Naive thymus-derived CD8-positive, alpha-beta T cell (primary cell): ENCODE measurements at regions not wholly inside any gene's neighbourhood (a gene's known extent, or its start where the extent isn't known, plus 50 kb on each side); places are given as distances from the start of the nearest gene placed in this dataset.

ENCODE experiments used
- ATAC-seq, 2 donors: fragments of 150-1000 bp; cut with Tn5 transposase in 1 of 2; sonication (Bioruptor Pico), chemical (Tn5 transposase) in 1 of 2; 1 replicate in 1 of 2; 2 replicates in 1 of 2; pipeline ENCODE4 v1.10.0; 2021; ENCODE audit warnings: mild to moderate bottlenecking in 2 of 2, moderate library complexity in 2 of 2
- POLR2A ChIA-PET: fragments of 350-600 bp; sonication (Branson Sonifier 250); formaldehyde crosslinking; loops from one replicate; lab custom pipeline; 2021; ENCODE audit warnings: antibody characterized with exemption; lab: Charles Lee
- DNase-seq, 10 donors: peaks; one replicate each; pipeline versions ENCODE4 v3.0.0 to v3.0.0-alpha.2; 2020 to 2022
- H3K27ac Mint-ChIP-seq, 10 donors: one replicate each; pipeline ENCODE4 v1.8.0; 2020 to 2022; ENCODE audit warnings: mild to moderate bottlenecking in 10 of 10, mixed read lengths in 10 of 10, moderate library complexity in 4 of 10, inconsistent platforms in 1 of 10
- H3K27me3 Mint-ChIP-seq, 5 donors: one replicate each; pipeline ENCODE4 v1.8.0; 2021 to 2022; ENCODE audit warnings: mixed read lengths in 5 of 5
- H3K36me3 Mint-ChIP-seq, 3 donors: one replicate each; pipeline ENCODE4 v1.8.0; 2020 to 2022; ENCODE audit warnings: mixed read lengths in 3 of 3, mild to moderate bottlenecking in 2 of 3, inconsistent platforms in 1 of 3
- H3K4me1 Mint-ChIP-seq, 4 donors: one replicate each; pipeline ENCODE4 v1.8.0; 2021 to 2022; ENCODE audit warnings: mixed read lengths in 4 of 4
- H3K4me3 Mint-ChIP-seq, 10 donors: one replicate each; pipeline ENCODE4 v1.8.0; 2020 to 2022; ENCODE audit warnings: mild to moderate bottlenecking in 10 of 10, mixed read lengths in 10 of 10, moderate library complexity in 6 of 10, inconsistent platforms in 1 of 10
- H3K9me3 Mint-ChIP-seq, 9 donors: one replicate each; pipeline ENCODE4 v1.8.0; 2020 to 2022; ENCODE audit warnings: mixed read lengths in 9 of 9, mild to moderate bottlenecking in 3 of 9, inconsistent platforms in 1 of 9, moderate library complexity in 1 of 9

GRCh38 chr2:145812165-145812554, 1292.2 kb upstream of the ZEB2 start:
- Mint-ChIP-seq H3K4me1 (peaks cover 0 to 3% (median 0%) of the 10 kb centered on the region in 4 donors), H3K4me3 (no peak overlapping the region), H3K27ac (no peak overlapping the region), H3K27me3 (peaks cover 0 to 4% (median 0%) of the 10 kb centered on the region in 5 donors), H3K36me3 (no peaks in the 10 kb centered on the region), H3K9me3 (peaks cover 0 to 10% (median 0%) of the 10 kb centered on the region in 9 donors)
- POLR2A ChIA-PET: no interaction called here
- no peak for ATAC-seq
- no peak for DNase-seq

DNA sequence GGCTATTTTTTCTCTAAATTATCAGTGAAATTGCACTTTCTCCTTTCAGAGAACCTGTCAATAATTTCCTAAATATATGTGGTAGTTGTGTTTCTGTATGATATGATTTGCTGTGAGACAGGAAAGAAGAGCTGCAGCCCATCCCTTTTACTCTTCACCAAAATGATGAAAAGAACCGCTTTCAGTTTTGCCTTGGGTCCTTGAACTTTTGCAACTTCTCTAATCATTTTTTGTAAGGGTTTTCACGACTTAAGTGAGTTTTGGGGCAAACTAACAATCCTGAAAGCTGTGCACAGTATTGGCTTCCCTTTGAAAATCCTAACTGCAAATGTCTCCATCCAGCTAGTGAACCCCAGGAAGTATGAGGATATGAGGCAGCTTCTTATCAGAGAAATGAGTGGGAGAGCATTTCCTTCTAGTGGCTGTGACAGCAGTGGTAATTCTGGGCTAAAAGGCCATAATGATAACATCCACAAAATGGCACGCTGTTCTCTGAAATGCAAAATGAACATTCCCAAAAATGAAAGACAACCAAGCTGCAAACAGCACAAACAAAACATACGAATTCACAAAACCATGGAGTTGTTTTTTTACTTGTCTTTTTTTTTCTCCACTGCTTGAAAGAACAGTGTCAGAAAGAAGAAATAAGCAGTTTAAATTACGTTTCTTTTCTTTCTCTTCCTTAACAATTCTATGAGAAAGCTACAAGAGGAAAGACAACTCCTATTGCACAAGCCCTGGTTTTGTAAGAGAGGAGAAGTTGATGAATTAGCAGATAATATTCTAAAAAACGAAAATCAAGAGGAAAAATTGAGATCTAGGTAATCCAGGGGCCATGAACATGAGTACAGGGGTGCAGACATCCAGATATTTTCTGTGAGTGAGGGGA, 1291.6 kb upstream of the ZEB2 start:
- Mint-ChIP-seq H3K27me3 (peaks cover 0 to 4% (median 0%) of the 10 kb centered on the region in 5 donors), H3K4me3 (no peak overlapping the region), H3K4me1 (peaks cover 0 to 3% (median 0%) of the 10 kb centered on the region in 4 donors), H3K36me3 (no peaks in the 10 kb centered on the region), H3K9me3 (peaks cover 0 to 10% (median 0%) of the 10 kb centered on the region in 9 donors), H3K27ac (no peak overlapping the region)
- DNase-seq (no peak), ATAC-seq (no peak)
- POLR2A ChIA-PET: no interaction called here

DNA sequence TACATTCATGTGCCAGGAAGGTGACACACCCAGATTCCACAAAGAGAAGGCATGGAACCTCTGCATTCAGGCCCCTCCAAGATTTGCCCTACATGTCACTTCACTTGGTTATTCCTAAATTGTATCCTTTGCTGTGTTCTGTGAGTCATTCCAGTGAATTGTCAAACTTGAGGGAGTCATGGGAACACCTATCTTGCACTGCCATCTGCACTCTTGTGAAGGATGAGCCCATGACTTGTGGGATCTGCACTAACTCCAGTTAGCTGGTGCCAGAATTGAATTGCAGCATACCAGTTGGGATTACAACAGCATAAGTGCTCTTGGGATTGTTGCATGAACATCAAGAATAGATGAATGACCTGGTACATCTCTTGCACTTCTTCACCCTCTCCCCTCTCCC, 1288.0 kb upstream of the ZEB2 start:
- DNase-seq (no peak), ATAC-seq (no peak)
- H3K4me3 Mint-ChIP-seq: no peak overlapping the region
- no peak overlapping the region for H3K27ac Mint-ChIP-seq
- POLR2A ChIA-PET: no interaction called here
- H3K4me1 Mint-ChIP-seq: peaks cover 0 to 3% (median 0%) of the 10 kb centered on the region in 4 donors
- no peaks in the 10 kb centered on the region for H3K27me3 Mint-ChIP-seq
- no peaks in the 10 kb centered on the region for H3K36me3 Mint-ChIP-seq
- no peaks in the 10 kb centered on the region for H3K9me3 Mint-ChIP-seq

GRCh38 chr2:145807554-145807953, 1287.6 kb upstream of the ZEB2 start:
- Mint-ChIP-seq H3K27me3 (no peaks in the 10 kb centered on the region), H3K27ac (no peak overlapping the region), H3K4me3 (no peak overlapping the region), H3K4me1 (peaks cover 0 to 3% (median 0%) of the 10 kb centered on the region in 4 donors), H3K9me3 (no peaks in the 10 kb centered on the region), H3K36me3 (no peaks in the 10 kb centered on the region)
- POLR2A ChIA-PET: no interaction called here
- DNase-seq (no peak), ATAC-seq (no peak)

GRCh38 chr2:145806546-145806945, 1286.6 kb upstream of the ZEB2 start:
- Mint-ChIP-seq H3K27me3 (no peaks in the 10 kb centered on the region), H3K27ac (no peak overlapping the region), H3K4me3 (no peak overlapping the region), H3K36me3 (no peaks in the 10 kb centered on the region), H3K4me1 (no peaks in the 10 kb centered on the region), H3K9me3 (no peaks in the 10 kb centered on the region)
- DNase-seq: no peak
- no peak for ATAC-seq
- POLR2A ChIA-PET: no interaction called here

- no peaks in the 10 kb centered on the region for H3K4me1 Mint-ChIP-seq
- no peak overlapping the region for H3K4me3 Mint-ChIP-seq
- peaks cover 0 to 2% (median 0%) of the 10 kb centered on the region in 9 donors for H3K9me3 Mint-ChIP-seq
- ATAC-seq (no peak), DNase-seq (no peak)
- H3K36me3 Mint-ChIP-seq: no peaks in the 10 kb centered on the region
- no peak overlapping the region for H3K27ac Mint-ChIP-seq
- POLR2A ChIA-PET: no interaction called here
- no peaks in the 10 kb centered on the region for H3K27me3 Mint-ChIP-seq
Observed at GRCh38 chr2:145802133-145802532, 1282.2 kb upstream of the ZEB2 start.

DNA sequence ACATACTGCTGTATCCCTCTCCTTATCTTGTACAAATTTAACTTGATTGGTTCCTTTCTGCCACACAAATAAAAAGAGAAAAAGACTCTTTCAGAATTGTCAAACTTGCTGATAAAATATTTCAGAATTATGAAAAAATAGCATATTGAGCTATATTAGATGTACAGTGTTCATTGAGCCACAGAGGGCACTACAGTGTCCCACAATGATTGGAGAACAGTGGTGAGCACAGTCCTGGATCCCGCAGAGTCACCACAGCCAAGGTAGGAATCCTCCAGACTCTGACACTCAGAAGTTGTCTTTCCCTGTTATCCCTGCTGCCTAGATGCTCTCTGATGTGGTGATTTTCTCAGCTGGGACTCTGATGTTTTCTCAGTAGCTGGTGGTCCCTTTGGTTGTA, 1281.3 kb upstream of the ZEB2 start:
- no peak for DNase-seq
- H3K27ac Mint-ChIP-seq: no peak overlapping the region
- POLR2A ChIA-PET: no interaction called here
- H3K36me3 Mint-ChIP-seq: no peaks in the 10 kb centered on the region
- H3K27me3 Mint-ChIP-seq: no peaks in the 10 kb centered on the region
- H3K4me1 Mint-ChIP-seq: no peaks in the 10 kb centered on the region
- H3K9me3 Mint-ChIP-seq: peaks cover 0 to 4% (median 0%) of the 10 kb centered on the region in 9 donors
- no peak overlapping the region for H3K4me3 Mint-ChIP-seq
- no peak for ATAC-seq

DNA sequence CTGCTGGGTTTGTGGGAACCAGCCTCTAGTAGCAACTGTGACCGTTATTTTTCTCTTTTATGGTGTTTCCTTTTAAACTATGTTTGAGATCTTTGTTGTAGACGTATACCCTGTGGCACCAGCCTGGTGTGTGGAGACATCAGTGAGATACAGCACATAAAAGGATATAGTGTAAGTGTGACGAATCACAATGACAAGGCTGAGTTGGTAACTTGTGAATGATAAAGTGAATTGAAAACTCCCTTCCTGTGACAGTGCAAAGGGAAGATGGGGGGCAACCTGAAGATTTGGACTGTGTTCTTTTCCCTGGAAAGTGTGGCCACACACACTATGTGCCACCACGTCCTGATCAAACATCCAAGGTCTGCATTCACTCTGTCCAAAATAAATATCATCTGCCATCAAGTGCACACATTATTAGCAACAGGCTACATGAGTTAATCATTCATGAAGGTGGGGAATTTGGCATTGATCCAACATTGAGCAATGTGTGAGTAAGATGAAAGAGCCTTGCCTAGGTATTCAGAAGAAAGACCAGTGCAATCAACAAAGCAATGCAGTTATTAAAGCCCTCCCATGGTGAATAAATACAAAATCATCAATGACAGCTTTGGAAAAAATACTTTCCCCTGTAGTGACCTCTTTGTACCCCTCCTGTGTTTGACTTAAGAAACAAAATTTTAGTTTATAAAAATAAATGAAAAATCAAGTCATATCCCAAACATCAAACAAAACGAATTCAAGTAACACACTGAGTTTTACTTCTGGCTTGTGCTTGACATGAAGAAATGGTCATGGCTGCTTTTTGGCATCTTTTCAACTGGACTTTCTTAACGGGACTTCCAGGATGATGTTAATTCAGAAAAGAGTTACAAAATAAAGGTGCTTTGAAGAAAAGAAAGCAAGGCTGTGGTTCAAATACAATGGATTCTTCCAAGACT, 1280.5 kb upstream of the ZEB2 start:
- no peaks in the 10 kb centered on the region for H3K36me3 Mint-ChIP-seq
- no peak overlapping the region for H3K4me3 Mint-ChIP-seq
- DNase-seq (no peak), ATAC-seq (no peak)
- H3K4me1 Mint-ChIP-seq: no peaks in the 10 kb centered on the region
- POLR2A ChIA-PET: no interaction called here
- no peaks in the 10 kb centered on the region for H3K27me3 Mint-ChIP-seq
- H3K9me3 Mint-ChIP-seq: peaks cover 0 to 4% (median 0%) of the 10 kb centered on the region in 9 donors
- H3K27ac Mint-ChIP-seq: no peak overlapping the region

- Mint-ChIP-seq H3K4me3 (no peak overlapping the region), H3K9me3 (peaks cover 0 to 4% (median 0%) of the 10 kb centered on the region in 9 donors), H3K4me1 (no peaks in the 10 kb centered on the region), H3K27me3 (no peaks in the 10 kb centered on the region), H3K27ac (no peak overlapping the region), H3K36me3 (no peaks in the 10 kb centered on the region)
- ATAC-seq (no peak), DNase-seq (no peak)
- POLR2A ChIA-PET: no interaction called here
Observed at GRCh38 chr2:145799595-145800108, 1279.7 kb upstream of the ZEB2 start.

- no peak overlapping the region for H3K27ac Mint-ChIP-seq
- no peaks in the 10 kb centered on the region for H3K4me1 Mint-ChIP-seq
- no peaks in the 10 kb centered on the region for H3K36me3 Mint-ChIP-seq
- peaks cover 0 to 4% (median 0%) of the 10 kb centered on the region in 9 donors for H3K9me3 Mint-ChIP-seq
- no peak for ATAC-seq
- H3K4me3 Mint-ChIP-seq: no peak overlapping the region
- no peaks in the 10 kb centered on the region for H3K27me3 Mint-ChIP-seq
- POLR2A ChIA-PET: no interaction called here
- no peak for DNase-seq
Observed at GRCh38 chr2:145798419-145798818, 1278.5 kb upstream of the ZEB2 start.

GRCh38 chr2:145797692-145798091, 1277.8 kb upstream of the ZEB2 start:
- DNase-seq (no peak), ATAC-seq (no peak)
- H3K9me3 Mint-ChIP-seq: peaks cover 0 to 4% (median 0%) of the 10 kb centered on the region in 9 donors
- H3K36me3 Mint-ChIP-seq: no peaks in the 10 kb centered on the region
- no peak overlapping the region for H3K27ac Mint-ChIP-seq
- POLR2A ChIA-PET: no interaction called here
- no peaks in the 10 kb centered on the region for H3K4me1 Mint-ChIP-seq
- no peaks in the 10 kb centered on the region for H3K27me3 Mint-ChIP-seq
- no peak overlapping the region for H3K4me3 Mint-ChIP-seq

DNA sequence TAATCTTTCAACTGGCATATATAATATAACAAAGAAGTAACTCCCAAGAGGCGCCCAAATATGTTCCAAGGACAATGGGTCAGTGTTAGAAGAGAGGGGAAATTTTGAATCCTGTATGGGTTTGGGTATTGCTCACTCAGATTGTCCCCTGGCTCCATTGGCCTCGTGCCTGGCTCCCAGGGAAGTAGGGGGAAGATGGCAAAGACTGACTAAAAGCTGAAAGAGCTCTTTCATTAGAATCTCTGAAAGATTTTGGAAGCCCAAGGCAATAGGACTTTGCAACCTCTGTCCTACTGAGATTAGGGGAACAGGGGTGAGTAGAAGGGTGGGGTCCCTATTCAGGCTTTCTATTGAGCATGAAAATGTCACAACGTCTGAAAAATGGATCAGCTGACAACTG, 1272.8 kb upstream of the ZEB2 start:
- Mint-ChIP-seq H3K27me3 (peaks cover 0 to 2% (median 0%) of the 10 kb centered on the region in 5 donors), H3K4me1 (peaks cover 0 to 1% (median 0%) of the 10 kb centered on the region in 4 donors), H3K9me3 (peaks cover 0 to 4% (median 0%) of the 10 kb centered on the region in 9 donors), H3K27ac (no peak overlapping the region), H3K4me3 (no peak overlapping the region), H3K36me3 (no peaks in the 10 kb centered on the region)
- ATAC-seq (no peak), DNase-seq (no peak)
- POLR2A ChIA-PET: no interaction called here

- DNase-seq (no peak), ATAC-seq (no peak)
- peaks cover 0 to 2% (median 0%) of the 10 kb centered on the region in 5 donors for H3K27me3 Mint-ChIP-seq
- peaks cover 0 to 1% (median 0%) of the 10 kb centered on the region in 4 donors for H3K4me1 Mint-ChIP-seq
- no peaks in the 10 kb centered on the region for H3K36me3 Mint-ChIP-seq
- POLR2A ChIA-PET: no interaction called here
- H3K4me3 Mint-ChIP-seq: no peak overlapping the region
- peaks cover 3 to 23% (median 6%) of the 10 kb centered on the region in 9 donors for H3K9me3 Mint-ChIP-seq
- H3K27ac Mint-ChIP-seq: no peak overlapping the region
Observed at GRCh38 chr2:145789636-145790035, 1269.7 kb upstream of the ZEB2 start.
